Immature natural killer cell (primary cell): ENCODE measurements at regions not wholly inside any gene's neighbourhood (a gene's known extent, or its start where the extent isn't known, plus 50 kb on each side); places are given as distances from the start of the nearest gene placed in this dataset.
"Not testable (repeated sequence)": the region's sequence is repeated elsewhere in the genome, so short reads cannot be mapped to it uniquely, and the experiment has no call there.

Source experiments
- DNase-seq, 3 donors: peaks; one replicate each; pipeline ENCODE4 v3.0.0; 2022; ENCODE audit warnings: mixed read lengths in 1 of 3
- H3K27ac Mint-ChIP-seq, 6 donors: one replicate each; pipeline ENCODE4 v1.8.0; 2020; ENCODE audit warnings: mixed read lengths in 6 of 6, mild to moderate bottlenecking in 5 of 6, inconsistent platforms in 4 of 6, moderate library complexity in 3 of 6
- H3K27me3 Mint-ChIP-seq, 3 donors: one replicate each; pipeline ENCODE4 v1.8.0; 2020 to 2021; ENCODE audit warnings: low read depth in 3 of 3, mild to moderate bottlenecking in 3 of 3, mixed read lengths in 3 of 3, moderate library complexity in 3 of 3, inconsistent platforms in 1 of 3
- H3K36me3 Mint-ChIP-seq, 3 donors: one replicate each; pipeline ENCODE4 v1.8.0; 2020; ENCODE audit warnings: mixed read lengths in 3 of 3, inconsistent platforms in 2 of 3, mild to moderate bottlenecking in 2 of 3
- H3K4me1 Mint-ChIP-seq, 2 donors: one replicate each; pipeline ENCODE4 v1.8.0; 2020; ENCODE audit warnings: inconsistent platforms in 2 of 2, mild to moderate bottlenecking in 2 of 2, mixed read lengths in 2 of 2, moderate library complexity in 1 of 2
- H3K4me3 Mint-ChIP-seq, 5 donors: one replicate each; pipeline ENCODE4 v1.8.0; 2020; ENCODE audit warnings: mild to moderate bottlenecking in 5 of 5, mixed read lengths in 5 of 5, inconsistent platforms in 3 of 5, moderate library complexity in 3 of 5
- H3K9me3 Mint-ChIP-seq, 6 donors: one replicate each; pipeline ENCODE4 v1.8.0; 2020; ENCODE audit warnings: mild to moderate bottlenecking in 6 of 6, mixed read lengths in 6 of 6, inconsistent platforms in 4 of 6, moderate library complexity in 3 of 6

GRCh38 chr3:87949879-87950208 lies 109.0 kb downstream of the CGGBP1 start:
- H3K9me3 Mint-ChIP-seq = peaks cover 0 to 5% (median 2%) of the 10 kb centered on the region in 6 donors
- no peaks in the 10 kb centered on the region for H3K36me3 Mint-ChIP-seq
- DNase-seq = no peak
- H3K4me3 Mint-ChIP-seq = no peak overlapping the region
- H3K27ac Mint-ChIP-seq = no peak overlapping the region
- no peaks in the 10 kb centered on the region for H3K4me1 Mint-ChIP-seq
- peaks cover 2 to 3% (median 3%) of the 10 kb centered on the region in 3 donors for H3K27me3 Mint-ChIP-seq

DNA sequence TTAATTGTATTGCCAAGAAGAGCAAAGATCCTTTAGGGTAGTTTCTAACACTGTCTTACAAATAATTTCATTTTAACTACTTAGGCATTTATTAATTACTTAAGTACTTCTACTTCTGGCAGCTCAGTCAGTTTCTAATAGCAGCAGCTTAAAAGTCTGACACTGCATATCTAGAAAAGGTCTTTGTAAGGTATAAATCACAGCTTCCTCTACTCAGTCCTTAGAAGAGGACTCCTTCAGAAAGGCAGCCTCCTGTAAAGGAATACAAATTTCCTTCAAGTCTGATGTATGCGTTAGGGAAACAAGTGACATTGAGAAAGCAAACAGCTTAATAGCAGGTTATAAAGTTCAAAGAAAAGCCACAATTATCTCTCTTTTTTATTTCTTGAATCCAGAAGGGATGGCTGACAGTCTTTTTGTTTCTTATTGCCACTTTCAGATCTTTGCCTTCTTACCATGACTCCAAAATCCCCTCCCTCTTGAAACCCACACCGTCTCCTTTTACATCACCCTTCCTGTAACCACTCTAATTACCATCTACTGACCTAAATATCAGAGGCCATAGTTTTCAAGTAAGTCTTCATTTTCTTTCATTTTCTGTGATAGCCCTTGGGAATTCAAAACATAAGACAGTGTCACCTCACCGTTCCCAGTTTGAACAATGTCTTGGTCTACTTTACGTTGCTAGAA lies 109.5 kb downstream of the CGGBP1 start:
- peaks cover 2 to 3% (median 3%) of the 10 kb centered on the region in 3 donors for H3K27me3 Mint-ChIP-seq
- no peak for DNase-seq
- peak overlapping the region in 1 of 5 donors; percentile 9 for H3K4me3 Mint-ChIP-seq
- peaks cover 0 to 5% (median 2%) of the 10 kb centered on the region in 6 donors for H3K9me3 Mint-ChIP-seq
- no peak overlapping the region for H3K27ac Mint-ChIP-seq
- no peaks in the 10 kb centered on the region for H3K36me3 Mint-ChIP-seq
- no peaks in the 10 kb centered on the region for H3K4me1 Mint-ChIP-seq

- DNase-seq, H3K27me3 Mint-ChIP-seq, H3K36me3 Mint-ChIP-seq, H3K27ac Mint-ChIP-seq, H3K4me1 Mint-ChIP-seq, H3K4me3 Mint-ChIP-seq, H3K9me3 Mint-ChIP-seq: not testable (repeated sequence)
Observed at GRCh38 chr3:87946007-87946406, 112.8 kb downstream of the CGGBP1 start.

DNA sequence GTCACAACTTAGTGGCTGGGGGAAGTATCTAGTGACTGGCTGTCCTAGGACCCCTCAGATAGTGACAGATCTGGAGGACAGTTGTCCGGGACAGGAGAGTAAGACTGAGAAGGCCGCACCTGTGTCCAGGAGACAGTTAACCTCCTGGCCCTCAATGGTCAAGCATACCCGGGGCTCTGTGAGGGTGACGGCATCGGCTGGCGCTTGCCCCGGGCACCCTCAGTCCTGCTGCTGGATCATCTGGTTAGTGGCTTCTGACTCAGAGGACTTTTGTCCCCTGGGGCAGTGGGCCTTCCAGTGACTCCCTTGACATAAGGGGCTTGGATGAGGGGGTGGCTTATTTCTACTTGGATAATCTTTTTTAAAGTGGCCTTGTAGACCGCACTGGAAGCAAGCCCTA lies 116.5 kb downstream of the CGGBP1 start:
- H3K4me1 Mint-ChIP-seq, H3K27ac Mint-ChIP-seq, H3K4me3 Mint-ChIP-seq, H3K36me3 Mint-ChIP-seq, H3K9me3 Mint-ChIP-seq, H3K27me3 Mint-ChIP-seq, DNase-seq: not testable (repeated sequence)

- Mint-ChIP-seq H3K4me3 (no peak overlapping the region), H3K9me3 (peaks cover 14 to 21% (median 18%) of the 10 kb centered on the region in 6 donors), H3K27me3 (peaks cover 0 to 1% (median 0%) of the 10 kb centered on the region in 3 donors), H3K4me1 (no peaks in the 10 kb centered on the region), H3K27ac (no peak overlapping the region), H3K36me3 (peaks cover 0 to 6% (median 3%) of the 10 kb centered on the region in 3 donors)
- no peak for DNase-seq
Observed at GRCh38 chr3:87924485-87924884, 134.3 kb downstream of the CGGBP1 start.

DNA sequence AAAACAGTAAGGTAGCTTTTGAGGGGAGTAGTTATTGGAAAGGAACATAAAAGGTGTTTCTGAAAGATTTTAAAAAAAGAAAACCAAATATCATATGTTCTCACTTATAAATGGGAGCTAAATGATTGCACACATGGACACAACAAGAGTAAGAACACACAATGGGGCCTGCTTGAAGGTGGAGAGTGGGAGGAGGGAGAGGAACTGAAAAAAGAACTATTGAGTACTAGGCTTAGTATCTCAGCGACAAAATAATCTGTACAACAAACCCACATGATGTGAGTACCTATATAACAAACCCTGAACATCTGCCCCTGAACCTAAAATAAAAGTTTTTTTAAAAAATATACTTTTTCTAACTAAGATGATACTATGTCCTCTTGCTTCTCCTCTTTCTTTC lies 138.3 kb downstream of the CGGBP1 start:
- Mint-ChIP-seq H3K36me3 (peaks cover 0 to 6% (median 3%) of the 10 kb centered on the region in 3 donors), H3K9me3 (peaks cover 14 to 18% (median 17%) of the 10 kb centered on the region in 6 donors), H3K4me3 (no peak overlapping the region), H3K27me3 (peaks cover 0 to 3% (median 0%) of the 10 kb centered on the region in 3 donors), H3K4me1 (no peaks in the 10 kb centered on the region), H3K27ac (no peak overlapping the region)
- no peak for DNase-seq

- DNase-seq = no peak
- H3K36me3 Mint-ChIP-seq = no peaks in the 10 kb centered on the region
- no peak overlapping the region for H3K4me3 Mint-ChIP-seq
- no peaks in the 10 kb centered on the region for H3K4me1 Mint-ChIP-seq
- H3K27me3 Mint-ChIP-seq = no peaks in the 10 kb centered on the region
- peaks cover 0 to 3% (median 0%) of the 10 kb centered on the region in 6 donors for H3K9me3 Mint-ChIP-seq
- no peak overlapping the region for H3K27ac Mint-ChIP-seq
Observed at GRCh38 chr3:87901141-87901540, 157.7 kb downstream of the CGGBP1 start.

- Mint-ChIP-seq H3K4me1 (no peaks in the 10 kb centered on the region), H3K27ac (no peak overlapping the region), H3K4me3 (no peak overlapping the region), H3K36me3 (no peaks in the 10 kb centered on the region), H3K27me3 (no peaks in the 10 kb centered on the region), H3K9me3 (peaks cover 0 to 3% (median 0%) of the 10 kb centered on the region in 6 donors)
- DNase-seq = no peak
Observed at GRCh38 chr3:87900061-87900460, 158.7 kb downstream of the CGGBP1 start.

- H3K36me3 Mint-ChIP-seq = no peaks in the 10 kb centered on the region
- no peak overlapping the region for H3K4me3 Mint-ChIP-seq
- H3K27ac Mint-ChIP-seq = no peak overlapping the region
- no peaks in the 10 kb centered on the region for H3K4me1 Mint-ChIP-seq
- peaks cover 0 to 3% (median 0%) of the 10 kb centered on the region in 6 donors for H3K9me3 Mint-ChIP-seq
- DNase-seq = no peak
- no peaks in the 10 kb centered on the region for H3K27me3 Mint-ChIP-seq
Observed at GRCh38 chr3:87898971-87899370, 159.8 kb downstream of the CGGBP1 start.

GRCh38 chr3:87895983-87896382 lies 162.8 kb downstream of the CGGBP1 start:
- Mint-ChIP-seq H3K4me3 (no peak overlapping the region), H3K36me3 (no peaks in the 10 kb centered on the region), H3K4me1 (no peaks in the 10 kb centered on the region), H3K9me3 (peaks cover 0 to 3% (median 0%) of the 10 kb centered on the region in 6 donors), H3K27ac (no peak overlapping the region), H3K27me3 (no peaks in the 10 kb centered on the region)
- DNase-seq = no peak

GRCh38 chr3:87873136-87873535 lies 185.7 kb downstream of the CGGBP1 start:
- Mint-ChIP-seq H3K27ac (no peak overlapping the region), H3K36me3 (no peaks in the 10 kb centered on the region), H3K4me1 (no peaks in the 10 kb centered on the region), H3K27me3 (peaks cover 0 to 2% (median 0%) of the 10 kb centered on the region in 3 donors), H3K4me3 (no peak overlapping the region), H3K9me3 (peaks cover 0 to 37% (median 18%) of the 10 kb centered on the region in 6 donors)
- DNase-seq = no peak

DNA sequence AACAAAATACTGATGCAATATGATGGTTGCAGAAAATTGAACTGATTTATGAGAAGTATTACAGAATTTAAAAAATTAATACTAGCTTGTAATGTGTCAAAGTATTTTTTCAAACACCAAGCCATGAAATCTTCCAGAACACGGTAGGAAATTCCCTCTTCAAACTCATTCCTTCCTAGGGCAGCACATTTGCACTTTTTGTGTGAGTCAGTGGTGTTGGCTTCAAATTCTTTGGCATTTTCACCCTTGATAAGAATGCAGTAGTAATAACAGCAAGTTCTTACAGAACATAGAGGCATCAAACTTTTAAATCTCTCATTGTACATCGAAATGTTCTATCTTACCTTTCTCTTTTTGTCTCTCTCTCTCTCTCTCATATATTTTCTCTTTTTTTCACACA lies 191.8 kb downstream of the CGGBP1 start:
- H3K36me3 Mint-ChIP-seq = no peaks in the 10 kb centered on the region
- H3K27me3 Mint-ChIP-seq = no peaks in the 10 kb centered on the region
- no peak overlapping the region for H3K4me3 Mint-ChIP-seq
- no peak overlapping the region for H3K27ac Mint-ChIP-seq
- DNase-seq = no peak
- no peaks in the 10 kb centered on the region for H3K4me1 Mint-ChIP-seq
- peaks cover 6 to 17% (median 14%) of the 10 kb centered on the region in 6 donors for H3K9me3 Mint-ChIP-seq

- H3K4me1 Mint-ChIP-seq = peaks cover 0 to 6% of the 10 kb centered on the region in 2 donors
- H3K9me3 Mint-ChIP-seq = peaks cover 0 to 2% (median 0%) of the 10 kb centered on the region in 6 donors
- H3K36me3 Mint-ChIP-seq = no peaks in the 10 kb centered on the region
- no peak overlapping the region for H3K4me3 Mint-ChIP-seq
- no peak for DNase-seq
- peaks cover 0 to 5% (median 4%) of the 10 kb centered on the region in 3 donors for H3K27me3 Mint-ChIP-seq
- no peak overlapping the region for H3K27ac Mint-ChIP-seq
Observed at GRCh38 chr3:87856126-87856525, 202.7 kb downstream of the CGGBP1 start.

- Mint-ChIP-seq H3K27me3 (peaks cover 0 to 5% (median 4%) of the 10 kb centered on the region in 3 donors), H3K9me3 (peaks cover 0 to 4% (median 0%) of the 10 kb centered on the region in 6 donors), H3K36me3 (no peaks in the 10 kb centered on the region), H3K27ac (no peak overlapping the region), H3K4me1 (peaks cover 0 to 6% of the 10 kb centered on the region in 2 donors), H3K4me3 (no peak overlapping the region)
- no peak for DNase-seq
Observed at GRCh38 chr3:87855616-87856015, 203.2 kb downstream of the CGGBP1 start.

DNA sequence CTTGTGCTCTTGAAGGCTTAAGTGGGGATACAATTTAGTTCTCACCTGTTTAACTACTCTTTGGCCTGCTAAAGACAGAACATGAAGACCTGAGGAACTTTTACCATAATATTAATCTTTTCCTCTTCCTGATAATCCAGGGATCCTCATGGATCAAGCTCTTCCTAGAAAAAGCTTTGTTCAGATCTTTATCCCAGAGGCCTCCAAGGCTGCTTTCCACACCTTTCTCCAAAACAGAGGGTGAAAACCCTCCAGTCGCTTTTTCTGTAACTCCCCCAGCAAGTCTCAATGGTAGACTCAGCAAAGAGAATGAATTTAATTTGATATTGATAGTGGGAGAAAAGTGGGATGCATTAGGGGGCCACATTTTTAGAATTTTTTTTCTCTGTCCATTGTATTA lies 203.6 kb downstream of the CGGBP1 start:
- Mint-ChIP-seq H3K4me1 (peaks cover 0 to 6% of the 10 kb centered on the region in 2 donors), H3K4me3 (no peak overlapping the region), H3K27me3 (peaks cover 0 to 5% (median 4%) of the 10 kb centered on the region in 3 donors), H3K36me3 (no peaks in the 10 kb centered on the region), H3K9me3 (peaks cover 0 to 4% (median 0%) of the 10 kb centered on the region in 6 donors), H3K27ac (no peak overlapping the region)
- DNase-seq = no peak
